Stomach (tissue), 4 donors: ENCODE measurements at regions not wholly inside any gene's neighbourhood (a gene's known extent, or its start where the extent isn't known, plus 50 kb on each side); places are given as distances from the start of the nearest gene placed in this dataset.

Experiments
- POLR2AphosphoS5 ChIP-seq, 3 donors: sonication (generic); formaldehyde crosslinking; IDR thresholded peaks; one replicate each; pipeline ENCODE4 v1.6.1; 2016; ENCODE audit warnings: antibody characterized with exemption in 3 of 3
- TF ChIP-seq, protein P1 (sequence below), 7 experiments: fragments of 450-650 bp in 4 of 7; fragments of 200-600 bp in 3 of 7; sonication (generic) in 3 of 7; IDR thresholded peaks; one replicate each; pipeline ENCODE4 v1.5.1; 2016 to 2019; ENCODE audit warnings: antibody characterized with exemption in 7 of 7, control low read depth in 2 of 7, mild to moderate bottlenecking in 1 of 7

DNA sequence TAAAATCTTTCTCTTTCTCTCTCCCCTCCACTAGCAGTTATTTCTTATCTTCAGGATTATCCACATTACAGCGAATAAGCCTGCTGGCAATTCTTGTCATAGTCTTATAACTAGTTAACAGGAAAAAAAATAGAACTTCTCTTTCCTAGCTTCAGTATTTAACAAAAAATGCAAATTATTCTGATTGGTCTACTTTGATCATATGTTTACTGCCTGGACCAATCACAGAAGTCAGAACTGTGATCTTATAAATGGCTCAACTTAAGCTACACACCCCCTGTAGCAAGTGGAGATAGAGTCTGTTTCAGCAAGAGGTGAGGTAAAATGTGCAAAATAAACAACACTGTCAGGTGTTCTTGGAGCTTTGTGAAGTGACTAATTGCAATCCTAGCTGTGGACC is 389.4 kb upstream of the TUSC1 start:
- TF ChIP-seq, protein P1, sequence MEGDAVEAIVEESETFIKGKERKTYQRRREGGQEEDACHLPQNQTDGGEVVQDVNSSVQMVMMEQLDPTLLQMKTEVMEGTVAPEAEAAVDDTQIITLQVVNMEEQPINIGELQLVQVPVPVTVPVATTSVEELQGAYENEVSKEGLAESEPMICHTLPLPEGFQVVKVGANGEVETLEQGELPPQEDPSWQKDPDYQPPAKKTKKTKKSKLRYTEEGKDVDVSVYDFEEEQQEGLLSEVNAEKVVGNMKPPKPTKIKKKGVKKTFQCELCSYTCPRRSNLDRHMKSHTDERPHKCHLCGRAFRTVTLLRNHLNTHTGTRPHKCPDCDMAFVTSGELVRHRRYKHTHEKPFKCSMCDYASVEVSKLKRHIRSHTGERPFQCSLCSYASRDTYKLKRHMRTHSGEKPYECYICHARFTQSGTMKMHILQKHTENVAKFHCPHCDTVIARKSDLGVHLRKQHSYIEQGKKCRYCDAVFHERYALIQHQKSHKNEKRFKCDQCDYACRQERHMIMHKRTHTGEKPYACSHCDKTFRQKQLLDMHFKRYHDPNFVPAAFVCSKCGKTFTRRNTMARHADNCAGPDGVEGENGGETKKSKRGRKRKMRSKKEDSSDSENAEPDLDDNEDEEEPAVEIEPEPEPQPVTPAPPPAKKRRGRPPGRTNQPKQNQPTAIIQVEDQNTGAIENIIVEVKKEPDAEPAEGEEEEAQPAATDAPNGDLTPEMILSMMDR (IDR thresholded peaks at IDR 0.05), result no peak
- no peak for TF ChIP-seq POLR2AphosphoS5 (IDR thresholded peaks at IDR 0.05)
